Lung (tissue), 11 donors: ENCODE measurements at regions not wholly inside any gene's neighbourhood (a gene's known extent, or its start where the extent isn't known, plus 50 kb on each side); places are given as distances from the start of the nearest gene placed in this dataset.

ENCODE experiments used
- ATAC-seq: fragments of 200-7000 bp; cut with Tn5 transposase; one replicate; pipeline ENCODE4 v1.9.1; 2020; ENCODE audit warnings: moderate number of reproducible peaks; ENCODE audit not compliant: insufficient read depth, low FRiP score
- DNase-seq, 3 donors: peaks; one replicate each; pipeline ENCODE4 v3.0.0-alpha.2; 2013 to 2017
- H3K27ac ChIP-seq, 2 donors: one replicate each; pipeline ENCODE4 v1.5.1; 2013; ENCODE audit warnings: mild to moderate bottlenecking in 2 of 2, moderate library complexity in 2 of 2, control low read depth in 1 of 2, inconsistent platforms in 1 of 2, low read depth in 1 of 2, low read length in 1 of 2
- H3K27me3 ChIP-seq, 3 donors: one replicate each; pipeline ENCODE4 v1.5.1; 2013; ENCODE audit warnings: low read length in 2 of 3; ENCODE audit not compliant: control insufficient read depth in 3 of 3, insufficient read depth in 3 of 3
- H3K36me3 ChIP-seq, 4 donors: one replicate each; pipeline ENCODE4 v1.5.1; 2013; ENCODE audit warnings: low read length in 4 of 4, mild to moderate bottlenecking in 1 of 4, moderate library complexity in 1 of 4; ENCODE audit not compliant: control insufficient read depth in 4 of 4, insufficient read depth in 4 of 4
- H3K4me1 ChIP-seq, 5 donors: one replicate each; pipeline ENCODE4 v1.5.1; 2013; ENCODE audit warnings: low read length in 5 of 5, mild to moderate bottlenecking in 2 of 5, moderate library complexity in 1 of 5; ENCODE audit not compliant: control insufficient read depth in 5 of 5, insufficient read depth in 5 of 5
- H3K4me3 ChIP-seq: one replicate; pipeline ENCODE4 v1.5.1; 2013; ENCODE audit warnings: mild to moderate bottlenecking, control low read depth, moderate library complexity
- H3K9ac ChIP-seq, 2 donors: one replicate each; pipeline ENCODE4 v1.5.1; 2013; ENCODE audit warnings: low read length in 2 of 2, control low read depth in 1 of 2; ENCODE audit not compliant: insufficient read depth in 1 of 2
- H3K9me3 ChIP-seq, 4 donors: one replicate each; pipeline ENCODE4 v1.5.1; 2013; ENCODE audit warnings: low read length in 3 of 4, mild to moderate bottlenecking in 1 of 4, moderate library complexity in 1 of 4; ENCODE audit not compliant: control insufficient read depth in 4 of 4, insufficient read depth in 3 of 4
- WGBS, 2 donors: extraction: QIAGEN DNeasy Blood & Tissue Kit; methylation state at CpG; one replicate each; pipeline ENCODE4 v1.1.7; 2013; 5-methylcytosine and 5-hydroxymethylcytosine counted together
- TF ChIP-seq, protein P1 (sequence below): IDR thresholded peaks from 2 replicates; pipeline ENCODE4 v1.5.1; 2012; ENCODE audit warnings: mild to moderate bottlenecking; ENCODE audit errors: control extremely low read depth, extremely low read depth
- donor health status: control.
- donor health status: control.
- donor health status: Bipolar disorder and iron deficiency.
- donor health status: healthy.
- donor health status: DM: yes; HTN: yes; CAD: no.

GRCh38 chr5:167888393-167888792, 403.1 kb upstream of the WWC1 start:
- Histone ChIP-seq H3K4me3 (no peak overlapping the region), H3K9ac (no peak overlapping the region), H3K27me3 (no peaks in the 10 kb centered on the region), H3K36me3 (no peaks in the 10 kb centered on the region), H3K27ac (no peak overlapping the region), H3K4me1 (peaks cover 0 to 5% (median 0%) of the 10 kb centered on the region in 5 donors), H3K9me3 (peaks cover 0 to 1% (median 0%) of the 10 kb centered on the region in 4 donors)
- no peak for DNase-seq
- WGBS, 2 donors, result 76 to 79% methylated on average over 1 of the region's 1 CpG
- ATAC-seq, result no peak
- TF ChIP-seq, protein P1, sequence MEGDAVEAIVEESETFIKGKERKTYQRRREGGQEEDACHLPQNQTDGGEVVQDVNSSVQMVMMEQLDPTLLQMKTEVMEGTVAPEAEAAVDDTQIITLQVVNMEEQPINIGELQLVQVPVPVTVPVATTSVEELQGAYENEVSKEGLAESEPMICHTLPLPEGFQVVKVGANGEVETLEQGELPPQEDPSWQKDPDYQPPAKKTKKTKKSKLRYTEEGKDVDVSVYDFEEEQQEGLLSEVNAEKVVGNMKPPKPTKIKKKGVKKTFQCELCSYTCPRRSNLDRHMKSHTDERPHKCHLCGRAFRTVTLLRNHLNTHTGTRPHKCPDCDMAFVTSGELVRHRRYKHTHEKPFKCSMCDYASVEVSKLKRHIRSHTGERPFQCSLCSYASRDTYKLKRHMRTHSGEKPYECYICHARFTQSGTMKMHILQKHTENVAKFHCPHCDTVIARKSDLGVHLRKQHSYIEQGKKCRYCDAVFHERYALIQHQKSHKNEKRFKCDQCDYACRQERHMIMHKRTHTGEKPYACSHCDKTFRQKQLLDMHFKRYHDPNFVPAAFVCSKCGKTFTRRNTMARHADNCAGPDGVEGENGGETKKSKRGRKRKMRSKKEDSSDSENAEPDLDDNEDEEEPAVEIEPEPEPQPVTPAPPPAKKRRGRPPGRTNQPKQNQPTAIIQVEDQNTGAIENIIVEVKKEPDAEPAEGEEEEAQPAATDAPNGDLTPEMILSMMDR, result no peak

DNA sequence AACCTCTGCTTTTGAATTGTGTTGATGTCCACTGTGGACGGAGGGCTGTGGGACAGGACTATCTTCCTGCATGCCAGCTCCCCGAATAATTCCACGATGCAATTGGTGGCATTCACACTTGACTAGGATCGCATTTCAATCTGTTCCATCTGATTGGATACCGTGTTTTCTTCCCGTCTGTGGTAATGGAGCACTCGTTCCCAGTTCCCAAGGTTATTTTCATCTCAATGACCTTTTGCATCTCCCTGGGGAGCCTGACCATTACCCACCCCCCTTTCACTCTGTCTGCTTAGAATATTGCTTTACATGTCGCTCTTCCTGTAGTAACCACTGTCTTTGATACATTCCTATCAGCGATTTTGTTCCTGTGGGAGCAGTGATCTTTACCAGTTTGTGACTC, 402.2 kb upstream of the WWC1 start:
- Histone ChIP-seq H3K27ac (no peak overlapping the region), H3K4me3 (no peak overlapping the region), H3K36me3 (no peaks in the 10 kb centered on the region), H3K9ac (no peak overlapping the region), H3K9me3 (peaks cover 0 to 1% (median 0%) of the 10 kb centered on the region in 4 donors), H3K27me3 (no peaks in the 10 kb centered on the region), H3K4me1 (peaks cover 0 to 5% (median 0%) of the 10 kb centered on the region in 5 donors)
- TF ChIP-seq, protein P1, result no peak
- no peak for ATAC-seq
- no peak for DNase-seq
- 67% methylated on average over 9 of the region's 9 CpGs for WGBS, 2 donors

DNA sequence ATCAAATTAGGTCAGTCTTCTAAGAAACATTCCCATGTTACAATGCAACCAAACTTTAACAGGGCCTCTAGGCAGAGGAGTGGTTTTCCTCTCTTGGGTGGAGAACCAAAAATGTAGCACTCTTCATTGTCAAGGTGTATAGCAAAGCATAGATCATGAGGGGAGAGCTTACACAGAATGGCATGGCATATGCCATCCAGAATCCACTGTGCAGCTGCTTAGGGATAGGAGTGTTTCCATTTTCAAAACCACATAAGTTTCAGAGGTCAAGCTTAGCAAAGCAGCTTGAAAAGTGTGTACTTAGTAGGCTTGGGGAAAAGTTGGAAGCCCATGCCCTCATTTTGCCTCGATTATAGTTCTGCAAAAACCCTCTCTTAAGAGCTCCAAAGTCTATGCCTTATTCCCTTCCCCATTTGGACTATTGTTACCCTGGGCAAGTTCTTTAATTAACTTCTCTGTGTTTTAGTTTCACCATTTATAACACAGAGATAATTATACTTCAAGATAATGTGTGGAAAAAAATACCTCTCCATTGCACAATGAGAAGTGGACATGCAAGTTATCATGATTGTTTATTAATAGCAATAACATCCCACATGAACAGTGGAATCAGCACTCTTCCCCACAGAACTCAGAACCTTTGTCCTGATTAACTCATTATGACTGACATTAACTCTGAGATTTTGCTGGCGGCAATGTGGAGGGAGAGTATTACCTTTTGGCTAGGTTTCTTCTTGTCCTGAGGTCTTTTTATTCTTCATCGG, 398.9 kb upstream of the WWC1 start:
- H3K9me3 ChIP-seq, result peaks cover 0 to 2% (median 0%) of the 10 kb centered on the region in 4 donors
- H3K27ac ChIP-seq, result no peak overlapping the region
- TF ChIP-seq, protein P1, result no peak
- H3K4me3 ChIP-seq, result no peak overlapping the region
- WGBS, 2 donors, result 78 to 91% methylated on average over 3 of the region's 3 CpGs
- DNase-seq (no peak), ATAC-seq (no peak)
- H3K36me3 ChIP-seq, result no peaks in the 10 kb centered on the region
- H3K9ac ChIP-seq, result no peak overlapping the region
- peaks cover 0 to 5% (median 0%) of the 10 kb centered on the region in 3 donors for H3K27me3 ChIP-seq
- H3K4me1 ChIP-seq, result peaks cover 0 to 5% (median 0%) of the 10 kb centered on the region in 5 donors
